Osteoblast (primary cell): ENCODE measurements at regions not wholly inside any gene's neighbourhood (a gene's known extent, or its start where the extent isn't known, plus 50 kb on each side); places are given as distances from the start of the nearest gene placed in this dataset.
"Not testable (repeated sequence)": the region's sequence is repeated elsewhere in the genome, so short reads cannot be mapped to it uniquely, and the experiment has no call there.

Source experiments
- DNase-seq: peaks from one replicate; pipeline ENCODE4 v3.0.0; 2011; ENCODE audit warnings: low spot score, mixed read lengths; ENCODE audit not compliant: insufficient read length; ENCODE audit errors: missing footprints
- H2AFZ ChIP-seq: 2 replicates; pipeline ENCODE4 v1.6.0; 2011; ENCODE audit warnings: mild to moderate bottlenecking, low read length
- H3K27ac ChIP-seq: 2 replicates; pipeline ENCODE4 v1.5.1; 2011; ENCODE audit warnings: mild to moderate bottlenecking, low read depth, low read length, moderate library complexity
- H3K27me3 ChIP-seq: 2 replicates; pipeline ENCODE4 v1.6.0; 2012; ENCODE audit warnings: mild to moderate bottlenecking, control low read depth, inconsistent platforms, low read length, moderate library complexity; ENCODE audit not compliant: insufficient read depth
- H3K36me3 ChIP-seq: 2 replicates; pipeline ENCODE4 v1.5.1; 2011; ENCODE audit warnings: mild to moderate bottlenecking, low read length, control low read depth, moderate library complexity; ENCODE audit not compliant: insufficient read depth
- H3K4me1 ChIP-seq: 2 replicates; pipeline ENCODE4 v1.5.1; 2011; ENCODE audit warnings: mild to moderate bottlenecking, low read length, control low read depth, moderate library complexity; ENCODE audit not compliant: insufficient read depth
- H3K4me2 ChIP-seq: 2 replicates; pipeline ENCODE4 v1.6.0; 2011; ENCODE audit warnings: mild to moderate bottlenecking, low read length; ENCODE audit not compliant: insufficient read depth
- H3K4me3 ChIP-seq: fragments of 200-600 bp; sonication (generic); 3 replicates; pipeline ENCODE4 v1.5.1; 2012; ENCODE audit warnings: mild to moderate bottlenecking, low read length, inconsistent platforms; ENCODE audit not compliant: insufficient read depth
- H3K79me2 ChIP-seq: 2 replicates; pipeline ENCODE4 v1.6.0; 2012; ENCODE audit warnings: mild to moderate bottlenecking, low read length, control low read depth, inconsistent platforms; ENCODE audit not compliant: insufficient read depth
- H3K9me3 ChIP-seq: 2 replicates; pipeline ENCODE4 v1.5.1; 2011; ENCODE audit warnings: low read depth, low read length, control low read depth
- H4K20me1 ChIP-seq: 2 replicates; pipeline ENCODE4 v1.6.0; 2012; ENCODE audit warnings: mild to moderate bottlenecking, low read length, control low read depth; ENCODE audit not compliant: insufficient read depth

DNA sequence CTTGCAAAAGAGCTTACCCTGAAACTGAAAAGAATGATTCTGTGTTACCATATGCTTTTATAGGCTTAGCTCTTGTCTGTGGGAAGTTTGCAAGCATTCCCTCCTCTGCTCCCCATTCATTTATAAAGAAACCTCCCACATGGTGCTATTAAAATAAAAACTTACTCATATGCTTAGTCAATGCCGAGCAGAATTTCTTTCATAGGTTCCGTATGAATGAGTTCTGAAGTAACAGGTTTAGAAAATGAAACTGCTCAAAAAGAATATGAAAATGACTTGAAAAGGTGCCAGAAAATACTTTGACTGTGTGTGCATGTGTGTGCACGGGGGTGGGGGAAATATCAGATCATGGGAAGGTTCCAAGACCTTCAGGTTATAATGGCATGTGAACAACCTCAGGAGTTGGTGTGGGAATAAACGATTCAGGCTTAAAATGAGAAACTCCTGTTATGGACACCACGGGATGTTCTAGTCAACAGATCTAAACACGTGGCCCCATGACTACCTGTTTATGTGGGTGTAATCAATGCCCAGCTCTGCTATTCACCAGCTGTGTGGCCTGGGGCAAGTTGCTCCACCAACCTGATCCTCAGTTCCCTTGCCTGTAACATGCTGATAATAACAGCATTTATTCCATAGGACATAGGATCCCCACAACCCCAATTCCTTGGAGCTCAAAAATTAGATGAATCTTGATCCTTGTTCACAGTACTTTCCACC is 293.7 kb upstream of the PLGLB1 start:
- H3K4me2 ChIP-seq: peak overlapping the region; percentile 45
- not testable (repeated sequence) for DNase-seq, H3K4me3 ChIP-seq

GRCh38 chr2:87317193-87317592 is 295.5 kb upstream of the PLGLB1 start:
- H3K4me2 ChIP-seq, H3K27me3 ChIP-seq, DNase-seq, H3K4me1 ChIP-seq, H3K27ac ChIP-seq, H3K79me2 ChIP-seq, H3K4me3 ChIP-seq, H3K36me3 ChIP-seq, H3K9me3 ChIP-seq, H4K20me1 ChIP-seq: not testable (repeated sequence)
- H2AFZ ChIP-seq: peak overlapping the region; percentile 47

More for the DNA sequence above, 293.7 kb upstream of the PLGLB1 start:
- not testable (repeated sequence) for H3K9me3 ChIP-seq, H3K36me3 ChIP-seq, H3K4me1 ChIP-seq, H2AFZ ChIP-seq, H3K27ac ChIP-seq, H4K20me1 ChIP-seq, H3K79me2 ChIP-seq, H3K27me3 ChIP-seq

DNA sequence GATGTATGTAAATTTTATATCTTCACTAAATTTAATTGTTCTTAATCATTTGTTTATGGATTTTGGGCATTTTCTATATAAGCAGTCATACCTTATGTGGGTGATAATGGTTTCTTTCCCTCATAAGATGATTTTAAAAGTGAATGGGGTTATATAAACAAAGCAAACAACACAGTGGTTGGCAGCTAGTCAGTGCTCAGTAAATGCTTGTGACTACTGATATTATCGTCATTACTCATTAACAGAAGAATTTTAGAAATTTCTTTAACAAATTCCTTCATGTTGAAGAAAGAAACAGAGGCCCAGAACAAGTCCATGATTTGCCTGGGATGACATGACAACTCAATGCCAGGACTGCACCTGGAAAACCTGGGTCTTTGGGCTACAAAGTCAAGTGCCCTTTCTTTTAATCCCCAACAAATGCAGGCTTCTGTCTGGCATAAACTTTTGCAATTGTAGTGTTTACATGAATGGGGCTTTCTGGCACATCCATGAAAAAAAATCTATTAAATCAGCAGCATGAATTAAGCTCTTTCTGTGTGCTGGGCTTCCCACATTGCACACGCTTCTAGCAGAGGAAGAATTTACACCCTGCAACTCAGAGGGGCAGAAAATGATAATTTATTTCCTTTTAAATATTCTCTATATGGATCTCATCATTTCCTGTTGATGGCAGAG is 297.3 kb upstream of the PLGLB1 start:
- not testable (repeated sequence) for DNase-seq, H4K20me1 ChIP-seq, H3K9me3 ChIP-seq, H3K4me3 ChIP-seq, H3K4me1 ChIP-seq, H3K36me3 ChIP-seq, H3K27ac ChIP-seq, H3K79me2 ChIP-seq, H2AFZ ChIP-seq, H3K27me3 ChIP-seq, H3K4me2 ChIP-seq

DNA sequence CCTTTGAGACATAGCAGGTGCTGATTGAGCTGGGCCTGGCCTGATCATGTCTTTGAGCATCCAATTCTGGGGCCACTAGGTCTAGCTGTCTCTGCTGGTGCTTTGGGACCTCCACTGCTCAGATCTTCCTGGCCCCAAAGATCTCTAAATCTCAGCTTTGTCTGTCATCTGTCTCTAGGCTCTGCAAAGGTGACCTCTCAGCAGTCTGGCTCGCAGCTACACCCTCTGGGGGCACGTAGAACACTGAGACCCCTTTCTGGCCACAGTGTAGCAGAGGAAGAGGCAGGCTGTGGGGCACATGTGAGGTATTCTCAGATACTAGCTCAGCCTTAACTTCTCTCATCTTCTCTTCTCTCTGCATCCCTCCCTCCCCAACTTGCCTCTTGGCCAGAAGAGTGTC is 298.1 kb upstream of the PLGLB1 start:
- not testable (repeated sequence) for H3K4me1 ChIP-seq, H3K4me3 ChIP-seq, H3K9me3 ChIP-seq, DNase-seq, H3K36me3 ChIP-seq, H3K4me2 ChIP-seq, H2AFZ ChIP-seq, H3K27me3 ChIP-seq, H4K20me1 ChIP-seq, H3K27ac ChIP-seq, H3K79me2 ChIP-seq

- not testable (repeated sequence) for H3K27me3 ChIP-seq, H3K4me2 ChIP-seq, DNase-seq, H3K36me3 ChIP-seq, H2AFZ ChIP-seq, H3K4me3 ChIP-seq, H4K20me1 ChIP-seq, H3K27ac ChIP-seq, H3K9me3 ChIP-seq, H3K79me2 ChIP-seq
- peaks cover 13% of the 10 kb centered on the region for H3K4me1 ChIP-seq
These were observed 299.6 kb upstream of the PLGLB1 start for GRCh38 chr2:87321201-87321600.

DNA sequence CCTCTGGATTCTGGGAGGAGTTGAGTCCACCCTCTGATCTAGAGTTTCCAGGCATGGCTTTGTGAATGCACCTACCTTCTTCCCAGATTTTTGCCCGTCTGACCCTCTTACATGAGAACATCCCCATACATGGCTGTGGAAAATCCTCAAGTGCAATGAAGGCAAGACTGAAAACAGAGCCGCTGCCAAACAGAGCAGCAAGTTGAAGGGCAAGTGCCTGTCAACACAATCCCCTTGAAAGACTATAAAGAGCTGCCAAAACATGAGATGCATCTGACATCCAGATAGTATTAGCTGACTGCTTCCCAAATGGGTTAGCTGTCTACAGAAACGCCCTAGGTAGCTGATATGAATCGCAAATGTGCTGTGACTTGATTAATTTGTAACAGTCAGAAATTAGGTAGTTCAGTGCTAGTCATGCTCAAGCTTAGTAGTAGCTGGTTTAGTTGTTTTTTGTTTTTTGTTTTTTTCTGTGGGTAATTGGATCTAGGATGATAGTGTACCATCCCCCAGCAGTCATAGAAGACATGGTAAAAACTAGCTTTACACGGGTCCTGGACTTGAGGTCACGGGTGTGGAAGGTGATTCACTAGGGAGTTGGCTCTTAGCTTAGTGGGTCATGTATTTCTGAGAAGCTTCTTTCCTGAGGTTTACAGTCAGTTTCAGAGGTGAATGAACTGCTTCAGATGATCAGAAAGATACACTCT is 302.8 kb upstream of the PLGLB1 start:
- DNase-seq, H3K79me2 ChIP-seq: not testable (repeated sequence)
- H3K4me2 ChIP-seq: peak overlapping the region; percentile 40

GRCh38 chr2:87325042-87325910 is 303.6 kb upstream of the PLGLB1 start:
- not testable (repeated sequence) for H3K4me3 ChIP-seq, H3K36me3 ChIP-seq, DNase-seq, H4K20me1 ChIP-seq, H3K79me2 ChIP-seq, H3K9me3 ChIP-seq, H3K4me1 ChIP-seq, H3K27me3 ChIP-seq, H2AFZ ChIP-seq
- H3K4me2 ChIP-seq: peak overlapping the region; percentile 56
- peak overlapping the region; percentile 63 for H3K27ac ChIP-seq

More for the DNA sequence above, 302.8 kb upstream of the PLGLB1 start:
- peak overlapping the region; percentile 70 for H3K27ac ChIP-seq
- not testable (repeated sequence) for H3K27me3 ChIP-seq, H3K4me3 ChIP-seq, H4K20me1 ChIP-seq, H3K9me3 ChIP-seq, H3K36me3 ChIP-seq, H2AFZ ChIP-seq, H3K4me1 ChIP-seq

- H3K4me2 ChIP-seq: peak overlapping the region; percentile 52
- H3K27ac ChIP-seq: peak overlapping the region; percentile 63
- not testable (repeated sequence) for DNase-seq, H3K27me3 ChIP-seq, H2AFZ ChIP-seq, H4K20me1 ChIP-seq, H3K36me3 ChIP-seq, H3K4me1 ChIP-seq, H3K79me2 ChIP-seq, H3K4me3 ChIP-seq, H3K9me3 ChIP-seq
These were observed 304.3 kb upstream of the PLGLB1 start for GRCh38 chr2:87325911-87326294.
